CD4-positive, alpha-beta T cell treated with Interleukin-17A for 4 hours (primary cell): ENCODE measurements at regions not wholly inside any gene's neighbourhood (a gene's known extent, or its start where the extent isn't known, plus 50 kb on each side); places are given as distances from the start of the nearest gene placed in this dataset.
"Not testable (repeated sequence)": the region's sequence is repeated elsewhere in the genome, so short reads cannot be mapped to it uniquely, and the experiment has no call there.

Experiments used
- DNase-seq: peaks from one replicate; pipeline ENCODE4 v3.0.0-alpha.2; 2020; ENCODE audit warnings: mixed read lengths

DNA sequence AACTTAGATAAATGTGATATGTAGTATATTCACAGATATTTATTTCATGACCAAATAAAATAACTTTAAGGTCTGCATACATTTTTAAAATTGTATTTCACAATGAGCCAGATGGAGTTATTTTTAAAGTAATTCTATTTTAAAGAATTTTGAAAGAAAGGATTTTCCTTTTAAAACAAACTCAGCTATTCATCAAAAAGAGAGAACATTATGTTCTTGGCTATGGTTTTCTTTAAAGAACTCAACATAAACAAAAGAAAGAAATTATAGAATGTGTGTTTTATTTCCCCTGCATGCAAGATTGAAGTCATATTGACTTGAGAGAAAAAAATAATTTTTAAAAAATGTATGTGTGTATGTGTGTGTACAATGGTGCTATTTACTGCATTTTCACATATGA, 1023.6 kb upstream of the CITED2 start:
- no peak for DNase-seq

DNA sequence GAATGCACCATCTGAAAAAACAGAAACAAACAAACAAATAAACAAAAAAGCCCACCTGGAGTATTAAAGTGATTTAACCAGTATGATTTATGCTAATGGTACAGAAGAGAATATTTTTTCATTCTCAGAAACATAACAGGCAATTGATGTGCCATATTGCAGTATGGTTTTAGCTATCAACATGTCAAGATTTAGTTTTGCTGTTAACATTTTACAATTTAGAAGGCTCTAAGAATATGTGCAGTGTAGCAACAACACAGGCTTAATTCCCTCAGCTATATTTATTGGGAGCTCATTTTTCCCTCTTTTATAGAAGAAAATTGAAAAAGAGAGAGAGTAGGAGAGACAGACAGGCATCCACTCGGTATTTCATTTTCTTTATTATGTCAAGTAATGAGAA, 1022.7 kb upstream of the CITED2 start:
- DNase-seq: no peak

DNA sequence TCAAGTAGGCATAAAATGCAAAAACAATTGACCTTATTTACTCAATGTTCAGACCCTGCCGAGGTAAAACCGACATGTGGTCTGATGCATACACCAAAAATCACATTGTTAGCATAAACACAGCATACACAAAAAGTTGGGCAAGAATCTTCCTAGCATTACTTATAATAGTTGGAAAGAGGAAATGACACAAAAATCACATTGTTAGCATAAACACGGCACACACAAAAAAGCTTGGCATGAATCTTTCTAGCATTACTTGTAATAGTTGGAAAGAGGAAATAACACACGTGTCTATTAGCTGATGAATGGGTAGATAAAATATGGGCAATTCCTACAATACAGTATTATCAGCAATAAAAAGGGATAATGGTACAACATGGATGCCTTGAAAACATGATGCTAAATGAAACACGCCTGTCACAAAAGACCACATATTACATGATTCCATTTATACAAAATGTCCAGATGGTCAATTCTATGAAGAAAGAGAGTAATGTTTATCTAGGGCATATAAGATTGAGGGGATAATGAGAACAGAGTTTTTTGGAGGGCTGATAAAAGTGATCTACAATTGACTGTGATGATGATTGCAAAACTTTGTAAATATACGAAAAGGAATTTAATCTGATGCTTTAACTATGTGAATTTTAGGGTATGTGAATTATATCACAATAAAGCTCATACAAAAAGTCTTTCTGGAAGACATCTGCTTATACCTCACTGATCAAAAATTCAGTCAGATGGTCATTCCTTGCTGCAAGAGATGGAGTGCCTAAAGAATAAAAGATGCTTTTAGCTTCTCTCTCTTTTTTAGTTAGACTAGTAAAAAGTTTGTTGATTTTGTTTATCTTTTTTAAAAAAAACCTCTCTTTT, 1019.5 kb upstream of the CITED2 start:
- no peak for DNase-seq

DNA sequence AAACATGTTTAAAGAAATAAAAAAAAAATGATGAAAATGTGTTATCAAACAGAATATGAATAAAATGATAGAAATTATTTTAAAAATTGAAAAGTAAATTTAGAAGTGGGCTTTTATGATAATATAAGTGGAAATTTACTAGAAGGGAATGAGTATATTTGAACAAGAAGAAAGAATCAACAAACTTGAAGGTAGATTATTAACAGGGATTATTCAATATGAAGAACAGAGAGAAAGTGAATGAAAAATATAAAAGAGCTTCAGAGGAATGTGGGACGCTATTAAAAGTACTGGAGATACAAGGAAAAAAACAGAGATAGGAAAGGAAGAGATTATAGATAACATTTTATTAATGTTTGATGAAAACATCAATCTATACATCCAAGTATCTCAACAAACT, 1014.4 kb upstream of the CITED2 start:
- DNase-seq: no peak

- no peak for DNase-seq
These were observed 1013.8 kb upstream of the CITED2 start for GRCh38 chr6:140388192-140388802.

- no peak for DNase-seq
These were observed 1011.2 kb upstream of the CITED2 start for GRCh38 chr6:140385679-140386078.

- DNase-seq: no peak
These were observed 1007.9 kb upstream of the CITED2 start for GRCh38 chr6:140382355-140382754.

GRCh38 chr6:140380427-140381218, 1006.2 kb upstream of the CITED2 start:
- no peak for DNase-seq

- no peak for DNase-seq
These were observed 1005.5 kb upstream of the CITED2 start for GRCh38 chr6:140379919-140380318.

GRCh38 chr6:140376209-140376608, 1001.8 kb upstream of the CITED2 start:
- no peak for DNase-seq

DNA sequence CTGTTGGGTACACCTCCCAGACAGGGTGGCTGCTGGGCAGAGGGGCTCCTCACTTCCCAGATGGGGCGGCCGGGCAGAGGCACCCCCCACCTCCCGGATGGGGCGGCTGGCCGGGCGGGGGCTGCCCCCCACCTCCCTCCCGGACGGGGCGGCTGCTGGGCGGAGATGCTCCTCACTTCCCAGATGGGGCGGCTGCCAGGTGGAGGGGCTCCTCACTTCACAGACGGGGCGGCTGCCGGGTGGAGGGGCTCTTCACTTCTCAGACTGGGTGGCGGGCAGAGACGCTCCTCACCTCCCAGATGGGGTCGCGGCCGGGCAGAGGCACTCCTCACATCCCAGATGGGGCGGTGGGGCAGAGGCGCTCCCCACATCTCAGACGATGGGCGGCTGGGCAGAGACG, 999.3 kb upstream of the CITED2 start:
- DNase-seq: not testable (repeated sequence)

- DNase-seq: no peak
These were observed 997.6 kb upstream of the CITED2 start for GRCh38 chr6:140372064-140372463.

DNA sequence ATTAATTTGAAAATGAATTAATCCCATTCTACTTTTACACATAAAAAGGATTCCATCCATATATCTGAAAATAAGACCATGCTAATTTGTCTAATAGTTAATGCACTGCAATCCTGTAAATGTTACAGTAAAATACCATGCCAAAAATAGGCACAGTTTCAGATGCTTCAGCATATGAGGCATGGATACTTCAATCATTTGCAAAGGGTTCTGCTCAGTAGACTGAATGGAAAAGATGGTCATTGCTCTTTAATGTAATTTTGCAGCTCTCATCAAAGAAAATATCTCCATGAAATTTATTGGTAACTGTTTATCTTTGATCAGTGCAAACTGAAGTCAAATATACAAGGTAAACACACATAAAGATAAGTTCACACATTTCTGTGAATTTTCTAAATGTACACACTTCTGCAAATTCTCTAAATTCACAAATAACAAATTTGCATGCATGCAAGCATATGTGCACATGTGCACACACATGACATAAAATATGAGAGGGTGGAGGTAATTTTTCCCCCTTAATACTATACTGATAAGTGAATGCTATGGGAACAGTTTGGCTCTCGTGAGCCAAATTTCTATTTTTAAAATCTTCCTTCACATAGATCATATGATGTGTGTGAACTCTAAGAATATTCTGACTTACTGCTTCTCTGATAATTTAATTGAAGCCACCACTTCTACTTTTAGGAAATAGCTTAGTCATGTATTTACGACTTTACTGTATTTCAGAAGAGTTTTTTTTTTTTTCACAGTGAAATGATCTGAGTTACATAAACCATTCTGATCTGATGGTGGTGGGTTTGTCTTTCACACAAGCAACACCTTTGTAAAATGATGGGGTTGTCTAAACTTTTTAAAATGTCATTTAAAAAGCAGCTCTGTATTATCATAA, 996.8 kb upstream of the CITED2 start:
- no peak for DNase-seq

- no peak for DNase-seq
These were observed 996.0 kb upstream of the CITED2 start for GRCh38 chr6:140370441-140370840.

GRCh38 chr6:140366991-140367390, 992.5 kb upstream of the CITED2 start:
- DNase-seq: no peak

- DNase-seq: no peak
These were observed 990.5 kb upstream of the CITED2 start for GRCh38 chr6:140364916-140365315.

GRCh38 chr6:140360651-140361050, 986.2 kb upstream of the CITED2 start:
- no peak for DNase-seq

DNA sequence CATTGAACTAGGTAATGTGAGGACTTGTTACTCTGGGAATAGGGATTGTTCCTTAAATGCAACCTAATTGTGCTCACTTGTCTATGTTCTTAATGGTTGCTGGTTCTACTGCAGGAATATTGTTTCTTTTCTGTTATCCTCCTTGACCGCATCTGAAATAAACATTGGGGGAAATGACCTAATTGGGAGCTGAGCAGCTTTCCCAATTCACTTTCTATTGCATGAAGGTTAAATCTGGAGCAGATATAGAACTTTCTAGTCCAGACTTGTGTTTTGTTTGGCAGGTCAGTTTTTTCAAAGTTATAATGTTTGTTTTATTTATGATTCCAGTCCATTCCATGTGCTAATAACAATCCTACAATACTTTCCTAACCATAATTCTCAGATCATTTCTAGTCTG, 981.0 kb upstream of the CITED2 start:
- DNase-seq: no peak

DNA sequence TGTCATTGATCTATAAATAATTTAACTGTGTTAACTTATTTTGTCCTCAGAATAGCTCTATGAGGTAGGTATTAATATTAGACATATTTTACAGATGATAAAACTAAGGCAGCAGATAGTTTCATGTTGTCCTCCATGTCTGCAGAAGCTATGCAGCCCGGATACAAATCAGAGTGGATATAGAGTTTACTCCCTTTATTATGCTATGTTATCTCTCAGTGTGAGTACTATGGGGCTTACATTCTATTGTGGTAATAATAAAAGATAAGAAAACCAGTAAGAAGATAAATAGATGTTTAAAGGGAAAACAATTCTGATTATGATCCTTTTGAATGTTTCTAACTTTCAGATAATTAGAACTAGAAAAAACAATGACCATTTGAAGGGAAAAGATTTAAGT, 979.8 kb upstream of the CITED2 start:
- no peak for DNase-seq

GRCh38 chr6:140353536-140353935, 979.1 kb upstream of the CITED2 start:
- DNase-seq: no peak

DNA sequence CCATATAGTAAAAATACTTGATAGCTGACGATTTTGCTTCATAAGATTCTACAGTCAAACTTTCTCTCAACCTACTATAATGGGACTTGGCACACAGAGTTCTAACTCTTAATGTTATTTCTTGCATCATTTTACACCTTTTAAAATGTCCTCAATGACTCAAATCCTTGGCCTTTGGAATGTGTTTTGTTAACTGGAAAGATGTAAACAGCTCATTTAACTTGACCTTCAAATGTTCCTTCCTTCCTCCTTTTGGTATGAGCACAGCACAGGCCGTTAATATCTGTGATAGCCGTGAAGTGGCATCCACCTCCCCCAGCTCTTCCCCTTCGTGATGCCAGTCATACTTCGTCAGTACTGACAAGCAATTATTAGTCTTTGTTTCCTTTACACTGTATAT, 972.0 kb upstream of the CITED2 start:
- no peak for DNase-seq

- DNase-seq: no peak
These were observed 971.5 kb upstream of the CITED2 start for GRCh38 chr6:140345935-140346334.
